Neural crest cell (in vitro differentiated cells): ENCODE measurements at regions not wholly inside any gene's neighbourhood (a gene's known extent, or its start where the extent isn't known, plus 50 kb on each side); places are given as distances from the start of the nearest gene placed in this dataset.

ENCODE experiments used
- DNase-seq: peaks from one replicate; pipeline ENCODE4 v3.0.0; 2021; ENCODE audit warnings: low read depth, mixed read lengths, low spot score
- H3K27ac Mint-ChIP-seq: one replicate; pipeline ENCODE4 v1.8.0; 2021; ENCODE audit warnings: mild to moderate bottlenecking, mixed read lengths; ENCODE audit not compliant: unreplicated experiment
- H3K27me3 Mint-ChIP-seq: 2 replicates; pipeline ENCODE4 v1.8.0; 2021; ENCODE audit warnings: low read depth, mild to moderate bottlenecking, mixed read lengths
- H3K36me3 Mint-ChIP-seq: 2 replicates; pipeline ENCODE4 v1.8.0; 2021; ENCODE audit warnings: low read depth, mild to moderate bottlenecking, mixed read lengths
- H3K4me1 Mint-ChIP-seq: 2 replicates; pipeline ENCODE4 v1.8.0; 2021; ENCODE audit warnings: mixed read lengths
- H3K4me3 Mint-ChIP-seq: one replicate; pipeline ENCODE4 v1.8.0; 2021; ENCODE audit warnings: mild to moderate bottlenecking, mixed read lengths
- H3K9me3 Mint-ChIP-seq: 2 replicates; pipeline ENCODE4 v1.8.0; 2021; ENCODE audit warnings: mixed read lengths
- TF ChIP-seq, protein P1 (sequence below): fragments of 200-600 bp; sonication (generic); conservative IDR thresholded peaks from 2 replicates; pipeline ENCODE4 v1.5.0; 2021; ENCODE audit warnings: antibody characterized with exemption, mild to moderate bottlenecking

DNA sequence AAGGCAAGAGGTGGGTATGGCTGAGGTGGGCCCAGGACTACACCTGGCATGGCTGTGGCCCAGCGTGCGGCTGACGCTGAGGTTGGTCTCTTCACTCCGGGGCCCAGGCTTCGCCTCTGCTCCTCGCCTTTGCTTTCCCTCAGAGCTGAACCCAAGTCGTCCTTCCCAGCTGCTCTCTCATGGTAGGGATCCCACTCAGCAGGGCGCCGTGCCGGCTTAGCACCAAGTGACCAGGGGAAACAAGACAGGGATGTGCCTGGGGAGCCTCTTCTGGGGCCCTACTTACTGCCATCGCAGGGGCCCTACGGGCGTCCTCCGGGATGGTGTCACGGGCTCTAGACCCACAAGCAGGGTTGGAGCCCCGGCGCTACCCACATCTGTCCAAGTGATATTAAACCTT lies 138.1 kb upstream of the ALKAL2 start:
- no peak overlapping the region for H3K27ac Mint-ChIP-seq
- no peak overlapping the region for H3K4me3 Mint-ChIP-seq
- no peaks in the 10 kb centered on the region for H3K9me3 Mint-ChIP-seq
- no peak for DNase-seq
- H3K4me1 Mint-ChIP-seq = peaks cover 4% of the 10 kb centered on the region
- TF ChIP-seq, protein P1, sequence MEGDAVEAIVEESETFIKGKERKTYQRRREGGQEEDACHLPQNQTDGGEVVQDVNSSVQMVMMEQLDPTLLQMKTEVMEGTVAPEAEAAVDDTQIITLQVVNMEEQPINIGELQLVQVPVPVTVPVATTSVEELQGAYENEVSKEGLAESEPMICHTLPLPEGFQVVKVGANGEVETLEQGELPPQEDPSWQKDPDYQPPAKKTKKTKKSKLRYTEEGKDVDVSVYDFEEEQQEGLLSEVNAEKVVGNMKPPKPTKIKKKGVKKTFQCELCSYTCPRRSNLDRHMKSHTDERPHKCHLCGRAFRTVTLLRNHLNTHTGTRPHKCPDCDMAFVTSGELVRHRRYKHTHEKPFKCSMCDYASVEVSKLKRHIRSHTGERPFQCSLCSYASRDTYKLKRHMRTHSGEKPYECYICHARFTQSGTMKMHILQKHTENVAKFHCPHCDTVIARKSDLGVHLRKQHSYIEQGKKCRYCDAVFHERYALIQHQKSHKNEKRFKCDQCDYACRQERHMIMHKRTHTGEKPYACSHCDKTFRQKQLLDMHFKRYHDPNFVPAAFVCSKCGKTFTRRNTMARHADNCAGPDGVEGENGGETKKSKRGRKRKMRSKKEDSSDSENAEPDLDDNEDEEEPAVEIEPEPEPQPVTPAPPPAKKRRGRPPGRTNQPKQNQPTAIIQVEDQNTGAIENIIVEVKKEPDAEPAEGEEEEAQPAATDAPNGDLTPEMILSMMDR = no peak
- H3K27me3 Mint-ChIP-seq = no peaks in the 10 kb centered on the region
- no peaks in the 10 kb centered on the region for H3K36me3 Mint-ChIP-seq

DNA sequence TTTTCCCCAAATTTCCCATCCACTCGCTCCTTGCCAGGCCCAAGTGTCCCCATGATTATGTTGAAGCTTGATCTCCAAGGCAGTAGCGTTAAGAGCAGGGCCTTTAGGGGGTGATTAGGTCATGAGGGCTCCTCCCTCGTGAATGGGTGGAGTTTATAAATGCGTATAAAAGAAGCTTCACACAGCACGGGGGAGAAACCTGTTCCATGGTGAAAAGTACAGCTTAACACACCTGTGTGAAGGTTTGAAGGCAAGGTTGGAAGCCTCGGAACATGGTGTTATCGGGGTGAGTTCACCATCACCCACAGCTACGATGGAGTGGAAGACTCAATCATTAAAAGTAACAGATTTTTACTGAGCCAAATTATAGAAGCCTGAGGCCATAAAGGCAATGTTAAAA lies 137.4 kb upstream of the ALKAL2 start:
- H3K4me1 Mint-ChIP-seq = peaks cover 4% of the 10 kb centered on the region
- H3K27me3 Mint-ChIP-seq = no peaks in the 10 kb centered on the region
- H3K27ac Mint-ChIP-seq = no peak overlapping the region
- DNase-seq = no peak
- TF ChIP-seq, protein P1 = no peak
- H3K9me3 Mint-ChIP-seq = no peaks in the 10 kb centered on the region
- H3K4me3 Mint-ChIP-seq = no peak overlapping the region
- H3K36me3 Mint-ChIP-seq = no peaks in the 10 kb centered on the region

DNA sequence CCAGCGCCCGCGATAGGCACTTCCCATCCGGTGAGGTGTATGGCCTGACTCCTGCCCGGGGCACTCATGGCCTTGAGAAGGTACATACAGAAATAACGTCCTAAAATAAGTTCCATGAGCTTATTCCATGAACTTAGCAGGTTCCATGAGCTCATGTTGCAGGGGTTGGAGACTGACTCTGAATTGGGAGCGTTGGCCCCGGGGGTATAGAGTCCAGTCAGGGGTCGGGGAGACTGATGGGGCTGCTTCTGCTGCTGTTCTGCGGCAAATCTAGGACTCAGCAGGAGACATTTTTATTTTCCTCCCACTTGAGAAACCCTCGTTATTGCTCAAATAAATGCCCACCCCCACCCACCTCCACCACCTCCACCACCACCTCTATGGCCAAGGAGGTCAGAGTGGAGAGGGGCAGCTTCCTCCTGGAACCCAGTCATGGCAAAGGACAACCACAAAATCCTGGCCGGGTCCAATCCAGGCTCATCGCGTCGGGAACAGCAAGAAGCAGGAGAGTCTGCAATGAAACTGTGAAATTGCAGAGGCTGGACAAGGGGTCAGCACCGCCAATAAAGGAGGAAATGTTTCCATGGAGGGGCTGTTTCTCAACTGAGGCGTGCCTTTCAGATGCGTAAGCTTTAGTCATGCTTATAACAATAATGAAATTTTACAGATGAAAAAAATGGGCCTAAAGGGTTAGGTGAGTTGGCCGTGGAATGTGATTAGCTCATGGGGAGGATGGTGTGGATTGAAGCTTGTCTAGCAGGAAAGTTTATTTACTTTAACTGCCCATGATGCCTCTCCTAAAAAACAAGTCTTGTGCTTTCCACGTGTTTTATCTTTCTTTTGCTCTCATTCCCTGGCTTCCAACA lies 136.6 kb upstream of the ALKAL2 start:
- no peaks in the 10 kb centered on the region for H3K36me3 Mint-ChIP-seq
- DNase-seq = no peak
- H3K27ac Mint-ChIP-seq = no peak overlapping the region
- H3K27me3 Mint-ChIP-seq = no peaks in the 10 kb centered on the region
- H3K4me1 Mint-ChIP-seq = peaks cover 4% of the 10 kb centered on the region
- no peaks in the 10 kb centered on the region for H3K9me3 Mint-ChIP-seq
- no peak overlapping the region for H3K4me3 Mint-ChIP-seq
- TF ChIP-seq, protein P1 = no peak

DNA sequence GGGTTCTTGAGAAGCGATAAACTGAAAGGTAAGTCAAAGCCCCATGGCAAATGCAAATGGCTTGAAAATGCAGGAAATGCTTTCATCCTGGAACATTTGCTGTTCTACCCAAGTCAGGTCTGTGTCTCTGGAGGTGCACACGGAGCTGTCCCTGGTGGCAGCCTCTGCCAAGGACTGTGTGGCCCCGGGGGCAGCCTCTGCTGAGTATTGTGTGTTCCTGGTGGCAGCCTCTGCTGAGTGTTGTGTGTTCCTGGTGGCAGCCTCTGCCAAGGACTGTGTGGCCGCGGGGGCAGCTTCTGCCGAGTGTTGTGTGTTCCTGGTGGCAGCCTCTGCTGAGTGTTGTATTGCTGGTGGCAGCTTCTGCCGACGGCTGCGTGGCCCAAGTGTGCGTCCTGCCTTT lies 135.6 kb upstream of the ALKAL2 start:
- Mint-ChIP-seq H3K4me3 (no peak overlapping the region), H3K27me3 (no peaks in the 10 kb centered on the region), H3K36me3 (peaks cover 3% of the 10 kb centered on the region), H3K27ac (no peak overlapping the region), H3K9me3 (no peaks in the 10 kb centered on the region), H3K4me1 (peaks cover 8% of the 10 kb centered on the region)
- no peak for DNase-seq
- TF ChIP-seq, protein P1 = no peak

DNA sequence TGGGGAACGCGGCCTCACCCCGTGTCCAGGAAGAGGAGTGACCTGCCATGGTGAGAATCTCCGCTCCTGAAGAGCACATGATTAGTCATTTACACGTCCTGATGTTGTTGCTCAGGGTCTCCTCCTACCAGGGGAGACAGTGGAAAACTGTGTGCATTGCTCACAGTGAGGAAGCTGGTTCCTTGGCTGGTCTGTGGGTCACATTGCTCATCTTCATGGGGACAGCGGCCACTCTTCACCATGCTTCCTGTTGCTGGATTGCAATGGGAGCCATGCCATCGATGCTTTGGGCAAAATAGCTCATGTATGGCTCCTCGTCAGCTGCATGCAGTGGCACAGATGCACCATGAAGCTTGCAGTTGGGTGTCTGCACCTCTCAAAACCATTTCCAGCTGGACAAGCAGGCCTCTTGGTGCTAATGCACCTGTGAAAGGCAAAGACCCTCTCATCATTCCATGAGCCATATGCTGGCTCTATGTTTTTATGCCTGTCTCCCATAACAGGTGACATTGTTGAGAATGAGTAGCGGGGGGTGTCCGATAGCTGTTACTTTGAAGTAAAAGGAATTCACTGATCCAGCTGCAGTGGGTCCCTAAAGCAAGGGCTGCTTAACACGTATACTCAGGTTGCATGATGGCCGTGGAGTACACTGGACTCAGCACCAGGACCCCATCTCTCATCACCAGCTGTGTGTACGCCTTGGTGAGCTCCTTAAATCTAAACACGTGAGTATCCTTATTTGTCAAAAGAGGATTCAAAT lies 135.0 kb upstream of the ALKAL2 start:
- Mint-ChIP-seq H3K9me3 (no peaks in the 10 kb centered on the region), H3K4me3 (no peak overlapping the region), H3K4me1 (peaks cover 8% of the 10 kb centered on the region), H3K27me3 (no peaks in the 10 kb centered on the region), H3K27ac (no peak overlapping the region), H3K36me3 (peaks cover 3% of the 10 kb centered on the region)
- TF ChIP-seq, protein P1 = no peak
- DNase-seq = no peak
